ENCODE measurements at regions not wholly inside any gene's neighbourhood (a gene's known extent, or its start where the extent isn't known, plus 50 kb on each side); places are given as distances from the start of the nearest gene placed in this dataset.

- no peak for DNase-seq (ENCODE audit: low read depth)
Measured at GRCh38 chr9:134214386-134214765, 50.0 kb upstream of the RNU6ATAC start.

GRCh38 chr9:134214766-134215419 lies 50.5 kb upstream of the RNU6ATAC start:
- no peak for DNase-seq (ENCODE audit: low read depth)

GRCh38 chr9:134215420-134215698 lies 51.0 kb upstream of the RNU6ATAC start:
- no peak for DNase-seq (ENCODE audit: low read depth)

- DNase-seq (ENCODE audit: low read depth), result no peak
Measured at GRCh38 chr9:134215699-134216448, 51.5 kb upstream of the RNU6ATAC start.

- DNase-seq (ENCODE audit: low read depth), result no peak
Measured at GRCh38 chr9:134216449-134216951, 52.1 kb upstream of the RNU6ATAC start.

- DNase-seq (ENCODE audit: low read depth), result no peak
Measured at GRCh38 chr9:134216961-134217360, 52.6 kb upstream of the RNU6ATAC start.

GRCh38 chr9:134217431-134218210 lies 53.3 kb upstream of the RNU6ATAC start:
- DNase-seq (ENCODE audit: low read depth), result no peak

GRCh38 chr9:134218230-134218629 lies 53.9 kb upstream of the RNU6ATAC start:
- DNase-seq (ENCODE audit: low read depth), result no peak

- no peak for DNase-seq (ENCODE audit: low read depth)
Measured at GRCh38 chr9:134219646-134220060, 55.3 kb upstream of the RNU6ATAC start.

- no peak for DNase-seq (ENCODE audit: low read depth)
Measured at GRCh38 chr9:134220311-134220710, 55.9 kb upstream of the RNU6ATAC start.

- no peak for DNase-seq (ENCODE audit: low read depth)
Measured at GRCh38 chr9:134221273-134222017, 57.1 kb upstream of the RNU6ATAC start.

- DNase-seq (ENCODE audit: low read depth), result no peak
Measured at GRCh38 chr9:134222018-134222573, 57.7 kb upstream of the RNU6ATAC start.

- no peak for DNase-seq (ENCODE audit: low read depth)
Measured at GRCh38 chr9:134223091-134223490, 58.7 kb upstream of the RNU6ATAC start.

GRCh38 chr9:134223591-134224122 lies 59.3 kb upstream of the RNU6ATAC start:
- DNase-seq (ENCODE audit: low read depth), result no peak

GRCh38 chr9:134224127-134224526 lies 59.8 kb upstream of the RNU6ATAC start:
- DNase-seq (ENCODE audit: low read depth), result no peak

- DNase-seq (ENCODE audit: low read depth), result no peak
Measured at GRCh38 chr9:134224567-134225093, 60.3 kb upstream of the RNU6ATAC start.

GRCh38 chr9:134225186-134225585 lies 60.8 kb upstream of the RNU6ATAC start:
- no peak for DNase-seq (ENCODE audit: low read depth)

- DNase-seq (ENCODE audit: low read depth), result no peak
Measured at GRCh38 chr9:134225816-134226215, 61.5 kb upstream of the RNU6ATAC start.

GRCh38 chr9:134226221-134226930 lies 62.0 kb upstream of the RNU6ATAC start:
- DNase-seq (ENCODE audit: low read depth), result no peak
